B cell (primary cell): ENCODE measurements at regions not wholly inside any gene's neighbourhood (a gene's known extent, or its start where the extent isn't known, plus 50 kb on each side); places are given as distances from the start of the nearest gene placed in this dataset.

ENCODE experiments used
- CTCF ChIP-seq: fragments of 200-600 bp; IDR thresholded peaks from one replicate; pipeline ENCODE4 v1.8.0; 2022; ENCODE audit warnings: antibody characterized with exemption, mild to moderate bottlenecking
- EZH2 ChIP-seq: IDR thresholded peaks from 2 replicates; pipeline ENCODE4 v1.6.1; 2012; ENCODE audit warnings: borderline replicate concordance, low read depth, mild to moderate bottlenecking, moderate library complexity, low read length; ENCODE audit not compliant: insufficient read depth, poor library complexity, severe bottlenecking

- TF ChIP-seq CTCF (no peak), EZH2 (no peak)
Measured at GRCh38 chr2:126979039-126980003, 80.6 kb downstream of the TEX51 start.
